RWPE2 (cell line): ENCODE measurements at regions not wholly inside any gene's neighbourhood (a gene's known extent, or its start where the extent isn't known, plus 50 kb on each side); places are given as distances from the start of the nearest gene placed in this dataset.

Source experiments
- ATAC-seq: fragments of 200-7000 bp; cut with Tn5 transposase; 3 replicates; pipeline ENCODE4 v1.9.1; 2021; ENCODE audit warnings: low read depth
- DNase-seq: peaks from one replicate; pipeline ENCODE4 v3.0.0-alpha.2; 2020; ENCODE audit warnings: low spot score
- H3K27ac ChIP-seq: fragments of 450-650 bp; 2 replicates; pipeline ENCODE4 v1.5.1; 2017; ENCODE audit warnings: mild to moderate bottlenecking; ENCODE audit not compliant: poor library complexity, severe bottlenecking
- H3K27me3 ChIP-seq: fragments of 250-450 bp; sonication (Bioruptor Pico); 2 replicates; pipeline ENCODE4 v1.5.1; 2021; ENCODE audit warnings: mild to moderate bottlenecking, moderate library complexity; ENCODE audit not compliant: insufficient read depth, poor library complexity, severe bottlenecking
- H3K36me3 ChIP-seq: fragments of 250-450 bp; sonication (Bioruptor Pico); 2 replicates; pipeline ENCODE4 v1.5.1; 2020; ENCODE audit warnings: low read depth, mild to moderate bottlenecking, moderate library complexity
- H3K4me1 ChIP-seq: fragments of 250-450 bp; sonication (Bioruptor Pico); 2 replicates; pipeline ENCODE4 v1.5.1; 2021; ENCODE audit warnings: mild to moderate bottlenecking, moderate library complexity; ENCODE audit not compliant: insufficient read depth, poor library complexity, severe bottlenecking
- H3K4me3 ChIP-seq: fragments of 250-450 bp; sonication (Bioruptor Pico); 2 replicates; pipeline ENCODE4 v1.5.1; 2021; ENCODE audit warnings: mild to moderate bottlenecking, moderate library complexity; ENCODE audit not compliant: severe bottlenecking
- H3K9me3 ChIP-seq: fragments of 250-450 bp; sonication (Bioruptor Pico); 2 replicates; pipeline ENCODE4 v1.5.1; 2021; ENCODE audit warnings: mild to moderate bottlenecking, moderate library complexity; ENCODE audit not compliant: severe bottlenecking
- CTCF ChIP-seq: fragments of 450-650 bp; IDR thresholded peaks from one replicate; pipeline ENCODE4 v1.5.1; 2017; ENCODE audit warnings: mild to moderate bottlenecking, moderate library complexity; ENCODE audit not compliant: poor library complexity, severe bottlenecking

- DNase-seq (no peak), ATAC-seq (no peak)
- Histone ChIP-seq H3K27ac (no peak overlapping the region), H3K4me3 (no peak overlapping the region), H3K36me3 (no peaks in the 10 kb centered on the region), H3K9me3 (no peaks in the 10 kb centered on the region), H3K27me3 (no peaks in the 10 kb centered on the region), H3K4me1 (no peaks in the 10 kb centered on the region)
- TF ChIP-seq CTCF = no peak
Measured at GRCh38 chr15:46815765-46816164, 901.5 kb upstream of the SEMA6D start.

- Histone ChIP-seq H3K4me1 (peaks cover 15% of the 10 kb centered on the region), H3K36me3 (no peaks in the 10 kb centered on the region), H3K27me3 (no peaks in the 10 kb centered on the region), H3K27ac (no peak overlapping the region), H3K9me3 (no peaks in the 10 kb centered on the region), H3K4me3 (no peak overlapping the region)
- TF ChIP-seq CTCF = no peak
- peak; percentile 97 for ATAC-seq
- DNase-seq = peak; percentile 76
Measured at GRCh38 chr15:46848704-46849103, 868.6 kb upstream of the SEMA6D start.

- no peak for DNase-seq
- peaks cover 15% of the 10 kb centered on the region for H3K4me1 ChIP-seq
- no peaks in the 10 kb centered on the region for H3K27me3 ChIP-seq
- no peak for ATAC-seq
- H3K27ac ChIP-seq = no peak overlapping the region
- TF ChIP-seq CTCF = no peak
- no peaks in the 10 kb centered on the region for H3K9me3 ChIP-seq
- no peak overlapping the region for H3K4me3 ChIP-seq
- no peaks in the 10 kb centered on the region for H3K36me3 ChIP-seq
Measured at GRCh38 chr15:46853600-46853999, 863.7 kb upstream of the SEMA6D start.

- H3K9me3 ChIP-seq = no peaks in the 10 kb centered on the region
- no peak overlapping the region for H3K27ac ChIP-seq
- H3K4me1 ChIP-seq = peaks cover 9% of the 10 kb centered on the region
- DNase-seq (no peak), ATAC-seq (no peak; the same call in 2 of the 3 replicates)
- H3K4me3 ChIP-seq = no peak overlapping the region
- no peak for TF ChIP-seq CTCF
- no peaks in the 10 kb centered on the region for H3K27me3 ChIP-seq
- H3K36me3 ChIP-seq = no peaks in the 10 kb centered on the region
Measured at GRCh38 chr15:46854564-46854963, 862.7 kb upstream of the SEMA6D start.

- Histone ChIP-seq H3K9me3 (no peaks in the 10 kb centered on the region), H3K27me3 (no peaks in the 10 kb centered on the region), H3K4me1 (peaks cover 4% of the 10 kb centered on the region), H3K4me3 (no peak overlapping the region), H3K36me3 (no peaks in the 10 kb centered on the region), H3K27ac (no peak overlapping the region)
- ATAC-seq (peak; percentile 27; the same call in 1 of the 3 replicates), DNase-seq (no peak)
- no peak for TF ChIP-seq CTCF
Measured at GRCh38 chr15:46855388-46855787, 861.9 kb upstream of the SEMA6D start.
